ENCODE measurements at regions not wholly inside any gene's neighbourhood (a gene's known extent, or its start where the extent isn't known, plus 50 kb on each side); places are given as distances from the start of the nearest gene placed in this dataset.

- DNase-seq (ENCODE audit: low spot score) (no peak), ATAC-seq (no peak)
- no peaks in the 10 kb centered on the region for H3K36me3 ChIP-seq (ENCODE audit: insufficient read depth)
- no peak overlapping the region for H2AFZ ChIP-seq
- H3K4me2 ChIP-seq = no peak overlapping the region
- peaks cover 17% of the 10 kb centered on the region for H3K9me2 ChIP-seq (ENCODE audit: insufficient read depth)
- H3K27me3 Mint-ChIP-seq (ENCODE audit: insufficient read depth, low read depth, poor library complexity) = no peaks in the 10 kb centered on the region
- no peaks in the 10 kb centered on the region for H3K4me1 ChIP-seq (ENCODE audit: insufficient read depth)
- no peaks in the 10 kb centered on the region for H3F3A ChIP-seq (replicated peaks; ENCODE audit: low read depth)
- no peaks in the 10 kb centered on the region for H3K9me3 Mint-ChIP-seq
- H3K79me2 ChIP-seq (replicated peaks; ENCODE audit: insufficient read depth) = no peaks in the 10 kb centered on the region
- H3K4me3 ChIP-seq = no peak overlapping the region
- no peak overlapping the region for H3K4me3 Mint-ChIP-seq
- no peaks in the 10 kb centered on the region for H3K4me1 Mint-ChIP-seq
- H3K27ac ChIP-seq (ENCODE audit: low read depth) = no peak overlapping the region
- H4K20me1 ChIP-seq (replicated peaks; ENCODE audit: insufficient read depth) = no peaks in the 10 kb centered on the region
- no peaks in the 10 kb centered on the region for H3K36me3 Mint-ChIP-seq (ENCODE audit: low read depth)
- no peak overlapping the region for H3K27ac Mint-ChIP-seq
- TF ChIP-seq CTCF (conservative IDR thresholded peaks at IDR 0.05; ENCODE audit: low read depth in 2 of 2) = no peak
- no peak for TF ChIP-seq ZNF114 (CRISPR knock-in tag; IDR thresholded peaks at IDR 0.05)
- TF ChIP-seq, protein P1, sequence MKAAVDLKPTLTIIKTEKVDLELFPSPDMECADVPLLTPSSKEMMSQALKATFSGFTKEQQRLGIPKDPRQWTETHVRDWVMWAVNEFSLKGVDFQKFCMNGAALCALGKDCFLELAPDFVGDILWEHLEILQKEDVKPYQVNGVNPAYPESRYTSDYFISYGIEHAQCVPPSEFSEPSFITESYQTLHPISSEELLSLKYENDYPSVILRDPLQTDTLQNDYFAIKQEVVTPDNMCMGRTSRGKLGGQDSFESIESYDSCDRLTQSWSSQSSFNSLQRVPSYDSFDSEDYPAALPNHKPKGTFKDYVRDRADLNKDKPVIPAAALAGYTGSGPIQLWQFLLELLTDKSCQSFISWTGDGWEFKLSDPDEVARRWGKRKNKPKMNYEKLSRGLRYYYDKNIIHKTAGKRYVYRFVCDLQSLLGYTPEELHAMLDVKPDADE (IDR thresholded peaks at IDR 0.05) = no peak
- TF ChIP-seq EZH2 (IDR thresholded peaks at IDR 0.05; ENCODE audit: low read depth, unreplicated experiment) = no peak
- no peak for TF ChIP-seq REST (IDR thresholded peaks at IDR 0.05; ENCODE audit: unreplicated experiment)
- TF ChIP-seq EZH2phosphoT487 (IDR thresholded peaks at IDR 0.05; ENCODE audit: unreplicated experiment) = no peak
- TF ChIP-seq CREB1 (CRISPR knock-in tag; IDR thresholded peaks at IDR 0.05; ENCODE audit: low read depth) = no peak
- TF ChIP-seq STAT1 (IDR thresholded peaks at IDR 0.05; ENCODE audit: unreplicated experiment) = no peak
- no peak for TF ChIP-seq JUNB (IDR thresholded peaks at IDR 0.05; ENCODE audit: unreplicated experiment)
- no peak for TF ChIP-seq POLR2AphosphoS5 (IDR thresholded peaks at IDR 0.05; ENCODE audit: low read depth)
- TF ChIP-seq, protein P2, sequence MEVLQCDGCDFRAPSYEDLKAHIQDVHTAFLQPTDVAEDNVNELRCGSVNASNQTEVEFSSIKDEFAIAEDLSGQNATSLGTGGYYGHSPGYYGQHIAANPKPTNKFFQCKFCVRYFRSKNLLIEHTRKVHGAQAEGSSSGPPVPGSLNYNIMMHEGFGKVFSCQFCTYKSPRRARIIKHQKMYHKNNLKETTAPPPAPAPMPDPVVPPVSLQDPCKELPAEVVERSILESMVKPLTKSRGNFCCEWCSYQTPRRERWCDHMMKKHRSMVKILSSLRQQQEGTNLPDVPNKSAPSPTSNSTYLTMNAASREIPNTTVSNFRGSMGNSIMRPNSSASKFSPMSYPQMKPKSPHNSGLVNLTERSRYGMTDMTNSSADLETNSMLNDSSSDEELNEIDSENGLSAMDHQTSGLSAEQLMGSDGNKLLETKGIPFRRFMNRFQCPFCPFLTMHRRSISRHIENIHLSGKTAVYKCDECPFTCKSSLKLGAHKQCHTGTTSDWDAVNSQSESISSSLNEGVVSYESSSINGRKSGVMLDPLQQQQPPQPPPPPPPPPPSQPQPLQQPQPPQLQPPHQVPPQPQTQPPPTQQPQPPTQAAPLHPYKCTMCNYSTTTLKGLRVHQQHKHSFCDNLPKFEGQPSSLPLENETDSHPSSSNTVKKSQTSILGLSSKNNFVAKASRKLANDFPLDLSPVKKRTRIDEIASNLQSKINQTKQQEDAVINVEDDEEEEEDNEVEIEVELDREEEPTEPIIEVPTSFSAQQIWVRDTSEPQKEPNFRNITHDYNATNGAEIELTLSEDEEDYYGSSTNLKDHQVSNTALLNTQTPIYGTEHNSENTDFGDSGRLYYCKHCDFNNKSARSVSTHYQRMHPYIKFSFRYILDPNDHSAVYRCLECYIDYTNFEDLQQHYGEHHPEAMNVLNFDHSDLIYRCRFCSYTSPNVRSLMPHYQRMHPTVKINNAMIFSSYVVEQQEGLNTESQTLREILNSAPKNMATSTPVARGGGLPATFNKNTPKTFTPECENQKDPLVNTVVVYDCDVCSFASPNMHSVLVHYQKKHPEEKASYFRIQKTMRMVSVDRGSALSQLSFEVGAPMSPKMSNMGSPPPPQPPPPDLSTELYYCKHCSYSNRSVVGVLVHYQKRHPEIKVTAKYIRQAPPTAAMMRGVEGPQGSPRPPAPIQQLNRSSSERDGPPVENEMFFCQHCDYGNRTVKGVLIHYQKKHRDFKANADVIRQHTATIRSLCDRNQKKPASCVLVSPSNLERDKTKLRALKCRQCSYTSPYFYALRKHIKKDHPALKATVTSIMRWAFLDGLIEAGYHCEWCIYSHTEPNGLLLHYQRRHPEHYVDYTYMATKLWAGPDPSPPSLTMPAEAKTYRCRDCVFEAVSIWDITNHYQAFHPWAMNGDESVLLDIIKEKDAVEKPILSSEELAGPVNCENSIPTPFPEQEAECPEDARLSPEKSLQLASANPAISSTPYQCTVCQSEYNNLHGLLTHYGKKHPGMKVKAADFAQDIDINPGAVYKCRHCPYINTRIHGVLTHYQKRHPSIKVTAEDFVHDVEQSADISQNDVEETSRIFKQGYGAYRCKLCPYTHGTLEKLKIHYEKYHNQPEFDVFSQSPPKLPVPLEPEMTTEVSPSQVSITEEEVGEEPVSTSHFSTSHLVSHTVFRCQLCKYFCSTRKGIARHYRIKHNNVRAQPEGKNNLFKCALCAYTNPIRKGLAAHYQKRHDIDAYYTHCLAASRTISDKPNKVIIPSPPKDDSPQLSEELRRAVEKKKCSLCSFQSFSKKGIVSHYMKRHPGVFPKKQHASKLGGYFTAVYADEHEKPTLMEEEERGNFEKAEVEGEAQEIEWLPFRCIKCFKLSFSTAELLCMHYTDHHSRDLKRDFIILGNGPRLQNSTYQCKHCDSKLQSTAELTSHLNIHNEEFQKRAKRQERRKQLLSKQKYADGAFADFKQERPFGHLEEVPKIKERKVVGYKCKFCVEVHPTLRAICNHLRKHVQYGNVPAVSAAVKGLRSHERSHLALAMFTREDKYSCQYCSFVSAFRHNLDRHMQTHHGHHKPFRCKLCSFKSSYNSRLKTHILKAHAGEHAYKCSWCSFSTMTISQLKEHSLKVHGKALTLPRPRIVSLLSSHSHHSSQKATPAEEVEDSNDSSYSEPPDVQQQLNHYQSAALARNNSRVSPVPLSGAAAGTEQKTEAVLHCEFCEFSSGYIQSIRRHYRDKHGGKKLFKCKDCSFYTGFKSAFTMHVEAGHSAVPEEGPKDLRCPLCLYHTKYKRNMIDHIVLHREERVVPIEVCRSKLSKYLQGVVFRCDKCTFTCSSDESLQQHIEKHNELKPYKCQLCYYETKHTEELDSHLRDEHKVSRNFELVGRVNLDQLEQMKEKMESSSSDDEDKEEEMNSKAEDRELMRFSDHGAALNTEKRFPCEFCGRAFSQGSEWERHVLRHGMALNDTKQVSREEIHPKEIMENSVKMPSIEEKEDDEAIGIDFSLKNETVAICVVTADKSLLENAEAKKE (CRISPR knock-in tag; IDR thresholded peaks at IDR 0.05) = no peak
- no peak for TF ChIP-seq ZNF331 (CRISPR knock-in tag; IDR thresholded peaks at IDR 0.05; ENCODE audit: low read depth)
- no peaks in the 10 kb centered on the region for H3K27me3 ChIP-seq (ENCODE audit: insufficient read depth)
Measured at GRCh38 chr2:147663153-147663961, 181.5 kb upstream of the ACVR2A start.

Measured in GM23338 (cell line).